ENCODE measurements at regions not wholly inside any gene's neighbourhood (a gene's known extent, or its start where the extent isn't known, plus 50 kb on each side); places are given as distances from the start of the nearest gene placed in this dataset.

- no peaks in the 10 kb centered on the region for H3K36me3 ChIP-seq (ENCODE audit: insufficient read depth, low read length)
- H3K4me3 ChIP-seq (ENCODE audit: low read depth in 1 of 2, low read length in 2 of 2) = no peak overlapping the region
- H3K9me3 ChIP-seq (ENCODE audit: insufficient read depth, low read length, severe bottlenecking) = no peaks in the 10 kb centered on the region
- no peak overlapping the region for H3K4me2 ChIP-seq (ENCODE audit: insufficient read depth, low read length)
- no peak for DNase-seq
- H3K79me2 ChIP-seq (ENCODE audit: insufficient read depth, low read length) = no peaks in the 10 kb centered on the region
- H3K9ac ChIP-seq (ENCODE audit: low read depth, low read length) = no peak overlapping the region
- no peaks in the 10 kb centered on the region for H3K27me3 ChIP-seq (ENCODE audit: insufficient read depth, low read length, poor library complexity)
- no peak for ATAC-seq (ENCODE audit: insufficient read depth, low read depth)
- no peak overlapping the region for H3K27ac ChIP-seq (ENCODE audit: low read length)
- no peak overlapping the region for H2AFZ ChIP-seq (ENCODE audit: low read depth, low read length)
- no peaks in the 10 kb centered on the region for H4K20me1 ChIP-seq (ENCODE audit: insufficient read depth, low read length)
- no peaks in the 10 kb centered on the region for H3K4me1 ChIP-seq (ENCODE audit: insufficient read depth, low read length)
- TF ChIP-seq, protein P1, sequence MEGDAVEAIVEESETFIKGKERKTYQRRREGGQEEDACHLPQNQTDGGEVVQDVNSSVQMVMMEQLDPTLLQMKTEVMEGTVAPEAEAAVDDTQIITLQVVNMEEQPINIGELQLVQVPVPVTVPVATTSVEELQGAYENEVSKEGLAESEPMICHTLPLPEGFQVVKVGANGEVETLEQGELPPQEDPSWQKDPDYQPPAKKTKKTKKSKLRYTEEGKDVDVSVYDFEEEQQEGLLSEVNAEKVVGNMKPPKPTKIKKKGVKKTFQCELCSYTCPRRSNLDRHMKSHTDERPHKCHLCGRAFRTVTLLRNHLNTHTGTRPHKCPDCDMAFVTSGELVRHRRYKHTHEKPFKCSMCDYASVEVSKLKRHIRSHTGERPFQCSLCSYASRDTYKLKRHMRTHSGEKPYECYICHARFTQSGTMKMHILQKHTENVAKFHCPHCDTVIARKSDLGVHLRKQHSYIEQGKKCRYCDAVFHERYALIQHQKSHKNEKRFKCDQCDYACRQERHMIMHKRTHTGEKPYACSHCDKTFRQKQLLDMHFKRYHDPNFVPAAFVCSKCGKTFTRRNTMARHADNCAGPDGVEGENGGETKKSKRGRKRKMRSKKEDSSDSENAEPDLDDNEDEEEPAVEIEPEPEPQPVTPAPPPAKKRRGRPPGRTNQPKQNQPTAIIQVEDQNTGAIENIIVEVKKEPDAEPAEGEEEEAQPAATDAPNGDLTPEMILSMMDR (IDR thresholded peaks at IDR 0.05; ENCODE audit: borderline replicate concordance, extremely low read depth, low read length, poor library complexity, severe bottlenecking) = no peak
- TF ChIP-seq EZH2 (IDR thresholded peaks at IDR 0.05; ENCODE audit: borderline replicate concordance, low read depth, low read length, severe bottlenecking) = no peak
Observed at GRCh38 chr5:18807256-18808149, 1173.2 kb downstream of the TAF11L14 start.

DNA sequence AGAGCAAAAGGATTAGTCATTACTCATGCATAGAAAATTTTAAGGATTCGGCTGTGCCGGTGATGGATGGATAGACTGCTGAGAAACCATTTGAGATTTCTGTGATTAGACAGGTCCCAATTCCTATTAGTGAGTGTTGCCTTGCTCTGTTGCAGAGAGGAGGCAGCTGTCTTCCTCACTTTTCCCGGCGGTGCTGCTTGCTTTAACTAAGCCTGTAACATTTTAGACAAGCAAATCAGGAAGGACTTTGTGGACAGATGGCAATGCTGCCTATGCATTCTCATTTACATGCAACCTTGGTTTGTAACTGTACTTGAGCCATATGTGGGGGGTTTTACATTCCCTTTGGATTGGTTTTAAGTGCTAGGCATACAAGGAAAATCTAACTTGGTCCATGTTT lies 1176.3 kb downstream of the CDH18 start:
- TF ChIP-seq, protein P1 (IDR thresholded peaks at IDR 0.05; ENCODE audit: borderline replicate concordance, extremely low read depth, low read length, poor library complexity, severe bottlenecking) = no peak
- TF ChIP-seq EZH2 (IDR thresholded peaks at IDR 0.05; ENCODE audit: borderline replicate concordance, low read depth, low read length, severe bottlenecking) = no peak
- H3K9me3 ChIP-seq (ENCODE audit: insufficient read depth, low read length, severe bottlenecking) = no peaks in the 10 kb centered on the region

GRCh38 chr5:18828351-18828750 lies 1159.6 kb downstream of the CDH18 start:
- Histone ChIP-seq H3K4me3 (ENCODE audit: low read depth in 1 of 2, low read length in 2 of 2) (no peak overlapping the region), H4K20me1 (ENCODE audit: insufficient read depth, low read length) (no peaks in the 10 kb centered on the region), H3K27ac (ENCODE audit: low read length) (no peak overlapping the region), H3K4me2 (ENCODE audit: insufficient read depth, low read length) (no peak overlapping the region), H3K27me3 (ENCODE audit: insufficient read depth, low read length, poor library complexity) (no peaks in the 10 kb centered on the region), H3K4me1 (ENCODE audit: insufficient read depth, low read length) (no peaks in the 10 kb centered on the region), H3K9ac (ENCODE audit: low read depth, low read length) (no peak overlapping the region), H3K79me2 (ENCODE audit: insufficient read depth, low read length) (no peaks in the 10 kb centered on the region), H2AFZ (ENCODE audit: low read depth, low read length) (no peak overlapping the region), H3K9me3 (ENCODE audit: insufficient read depth, low read length, severe bottlenecking) (no peaks in the 10 kb centered on the region), H3K36me3 (ENCODE audit: insufficient read depth, low read length) (no peaks in the 10 kb centered on the region)
- DNase-seq (no peak), ATAC-seq (ENCODE audit: insufficient read depth, low read depth) (no peak)
- TF ChIP-seq EZH2 (IDR thresholded peaks at IDR 0.05; ENCODE audit: borderline replicate concordance, low read depth, low read length, severe bottlenecking) = no peak
- TF ChIP-seq, protein P1 (IDR thresholded peaks at IDR 0.05; ENCODE audit: borderline replicate concordance, extremely low read depth, low read length, poor library complexity, severe bottlenecking) = no peak

More for the DNA sequence above, 1176.3 kb downstream of the CDH18 start:
- no peak overlapping the region for H3K4me2 ChIP-seq (ENCODE audit: insufficient read depth, low read length)
- no peaks in the 10 kb centered on the region for H3K4me1 ChIP-seq (ENCODE audit: insufficient read depth, low read length)
- H3K4me3 ChIP-seq (ENCODE audit: low read depth in 1 of 2, low read length in 2 of 2) = no peak overlapping the region
- H2AFZ ChIP-seq (ENCODE audit: low read depth, low read length) = no peak overlapping the region
- no peaks in the 10 kb centered on the region for H3K36me3 ChIP-seq (ENCODE audit: insufficient read depth, low read length)
- ATAC-seq (ENCODE audit: insufficient read depth, low read depth) (no peak), DNase-seq (no peak)
- no peaks in the 10 kb centered on the region for H4K20me1 ChIP-seq (ENCODE audit: insufficient read depth, low read length)
- no peaks in the 10 kb centered on the region for H3K79me2 ChIP-seq (ENCODE audit: insufficient read depth, low read length)
- no peak overlapping the region for H3K9ac ChIP-seq (ENCODE audit: low read depth, low read length)
- H3K27me3 ChIP-seq (ENCODE audit: insufficient read depth, low read length, poor library complexity) = no peaks in the 10 kb centered on the region
- H3K27ac ChIP-seq (ENCODE audit: low read length) = no peak overlapping the region

All from DND-41 (cell line).